ENCODE measurements at regions not wholly inside any gene's neighbourhood (a gene's known extent, or its start where the extent isn't known, plus 50 kb on each side); places are given as distances from the start of the nearest gene placed in this dataset.

- TF ChIP-seq SIRT6 (IDR thresholded peaks at IDR 0.05; ENCODE audit: low read length) = no peak
- TF ChIP-seq JUN (IDR thresholded peaks at IDR 0.05; ENCODE audit: low read depth, low read length) = no peak
- no peak for TF ChIP-seq CTCF (IDR thresholded peaks at IDR 0.05; ENCODE audit: control extremely low read depth in 1 of 3, insufficient read depth in 1 of 3, low read depth in 1 of 3, low read length in 3 of 3)
- TF ChIP-seq RAD21 (IDR thresholded peaks at IDR 0.05 in 1 of 2, conservative IDR thresholded peaks at IDR 0.05 in 1 of 2; ENCODE audit: low read depth in 2 of 2, low read length in 2 of 2) = no peak
- no peak for TF ChIP-seq EZH2 (IDR thresholded peaks at IDR 0.05; ENCODE audit: low read depth, low read length, severe bottlenecking)
Measured at GRCh38 chr10:35821339-35821911, 179.3 kb upstream of the FZD8 start.
